GM13977 (cell line): ENCODE measurements at regions not wholly inside any gene's neighbourhood (a gene's known extent, or its start where the extent isn't known, plus 50 kb on each side); places are given as distances from the start of the nearest gene placed in this dataset.

Source experiments
- DNase-seq: peaks from one replicate; pipeline ENCODE4 v3.0.0; 2012; ENCODE audit warnings: low spot score
- CTCF ChIP-seq: IDR thresholded peaks from 2 replicates; pipeline ENCODE4 v1.5.1; 2012; ENCODE audit warnings: mild to moderate bottlenecking, control low read depth; ENCODE audit not compliant: insufficient read depth; ENCODE audit errors: extremely low read depth, missing control alignments
- in situ Hi-C: fragments of 300-500 bp; cut with MboI; formaldehyde crosslinking; loops from one replicate; pipeline ENCODE4 v1.12.0; 2022; ENCODE audit warnings: low sequenced_read_pairs, low pct_unique_long_range_greater_than_20kb, mixed read lengths, inconsistent platforms; ENCODE audit not compliant: unreplicated experiment

DNA sequence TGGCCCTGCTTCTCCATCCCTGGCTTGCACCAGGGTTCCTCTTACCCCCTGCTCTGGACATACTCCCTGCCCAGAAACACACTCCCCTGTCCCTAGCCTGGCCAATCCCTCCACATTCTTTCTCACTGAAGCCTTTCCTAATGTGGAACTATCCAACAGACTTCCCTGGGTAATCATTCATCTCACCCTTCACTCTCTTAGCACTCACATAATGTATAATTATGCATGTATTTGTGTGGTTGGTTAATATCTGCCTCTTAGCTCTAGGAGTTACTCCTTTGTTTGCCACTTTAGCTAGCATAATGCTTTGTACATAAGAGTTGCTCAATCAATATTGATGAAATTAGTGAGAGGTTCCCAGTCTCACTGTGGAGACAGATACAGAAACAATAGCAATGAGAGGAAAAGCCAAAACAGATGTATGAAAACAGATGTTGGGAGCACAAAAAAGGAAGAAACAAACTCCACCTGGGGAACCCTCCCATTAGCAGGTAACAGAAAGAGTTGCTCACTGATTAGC is 76.9 kb upstream of the WARS2 start:
- no peak for DNase-seq
- no peak for TF ChIP-seq CTCF
- in situ Hi-C loops = no loop called here

DNA sequence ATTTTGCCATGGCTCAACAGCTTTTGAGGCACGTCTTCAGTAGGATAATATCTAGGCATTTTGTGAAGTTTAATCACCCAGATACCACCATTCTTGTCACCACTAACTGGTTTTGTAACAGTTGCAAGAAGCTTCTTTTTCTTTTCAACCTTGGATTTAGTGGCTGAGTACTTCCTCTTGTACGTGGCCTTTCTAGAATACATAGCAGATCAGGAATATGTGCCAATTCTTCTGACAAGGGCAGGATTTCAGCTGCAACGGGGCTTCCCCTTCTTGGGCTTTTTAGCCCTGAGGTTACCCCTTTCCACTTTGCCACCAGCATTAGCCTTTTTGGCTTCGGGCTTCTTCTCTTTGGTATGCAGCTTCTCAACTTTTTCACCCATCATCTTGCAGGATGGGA is 79.3 kb upstream of the WARS2 start:
- in situ Hi-C loops = no loop called here
- TF ChIP-seq CTCF = no peak
- no peak for DNase-seq

GRCh38 chr1:119220991-119221390 is 80.5 kb upstream of the WARS2 start:
- DNase-seq = no peak
- in situ Hi-C loops = no loop called here
- TF ChIP-seq CTCF = no peak

- DNase-seq = no peak
- in situ Hi-C loops = no loop called here
- TF ChIP-seq CTCF = no peak
Measured at GRCh38 chr1:119222271-119222670, 81.8 kb upstream of the WARS2 start.

DNA sequence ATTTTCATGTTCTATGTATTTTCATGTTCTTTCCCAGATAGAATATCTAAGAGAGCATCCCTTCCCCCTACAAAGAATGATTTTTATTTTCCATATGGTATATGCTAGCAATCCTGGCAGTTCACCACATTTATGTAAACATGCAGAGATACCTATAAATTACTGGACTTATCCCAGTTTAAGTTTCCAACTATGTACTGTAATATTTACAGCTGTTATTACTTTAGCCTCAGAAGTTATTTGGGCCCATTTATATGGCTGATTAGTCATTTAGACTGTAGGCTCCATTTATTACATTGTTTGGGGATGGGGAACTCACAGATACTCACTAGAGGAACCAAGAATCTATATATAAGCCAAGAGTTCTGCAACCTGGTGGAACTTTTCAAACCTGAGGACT is 84.8 kb upstream of the WARS2 start:
- TF ChIP-seq CTCF = no peak
- in situ Hi-C loops = no loop called here
- no peak for DNase-seq

- in situ Hi-C loops = no loop called here
- TF ChIP-seq CTCF = peak; percentile 37
- no peak for DNase-seq
Measured at GRCh38 chr1:119225831-119226230, 85.4 kb upstream of the WARS2 start.

- no peak for TF ChIP-seq CTCF
- no peak for DNase-seq
- in situ Hi-C loops = no loop called here
Measured at GRCh38 chr1:119226321-119226720, 85.9 kb upstream of the WARS2 start.
